ENCODE measurements at regions not wholly inside any gene's neighbourhood (a gene's known extent, or its start where the extent isn't known, plus 50 kb on each side); places are given as distances from the start of the nearest gene placed in this dataset.

- H3K9me1 ChIP-seq (replicated peaks; ENCODE audit: control insufficient read depth, extremely low read depth, insufficient read depth, low read length): no peaks in the 10 kb centered on the region
- no peaks in the 10 kb centered on the region for H3K36me3 ChIP-seq (ENCODE audit: control insufficient read depth in 2 of 2, extremely low read depth in 1 of 2, insufficient read depth in 2 of 2, low read length in 2 of 2)
- no peaks in the 10 kb centered on the region for H3K9me3 ChIP-seq (replicated peaks; ENCODE audit: control insufficient read depth, insufficient read depth, low read length)
- no peak overlapping the region for H3K9ac ChIP-seq (replicated peaks; ENCODE audit: extremely low read depth, insufficient read depth, low read length)
- no peak overlapping the region for H3K4me3 ChIP-seq (replicated peaks in 1 of 3; ENCODE audit: insufficient read depth in 1 of 3, low read depth in 1 of 3, low read length in 3 of 3)
- TF ChIP-seq MYC (IDR thresholded peaks at IDR 0.05; ENCODE audit: low read depth, low read length) (no peak), EZH2 (IDR thresholded peaks at IDR 0.05; ENCODE audit: borderline replicate concordance, low read depth, low read length, severe bottlenecking) (no peak), JUN (IDR thresholded peaks at IDR 0.05; ENCODE audit: borderline replicate concordance, insufficient read depth, insufficient read length, low read depth) (no peak), GATA2 (IDR thresholded peaks at IDR 0.05; ENCODE audit: insufficient read depth, insufficient read length, low read depth, low read length) (no peak), MAX (IDR thresholded peaks at IDR 0.05; ENCODE audit: insufficient read depth, insufficient read length) (no peak), FOS (IDR thresholded peaks at IDR 0.05; ENCODE audit: borderline replicate concordance, insufficient read depth, low read length) (no peak), POLR2A (IDR thresholded peaks at IDR 0.05; ENCODE audit: low read depth, low read length) (no peak), CTCF (IDR thresholded peaks at IDR 0.05; ENCODE audit: extremely low read depth in 1 of 2, insufficient read depth in 1 of 2, low read depth in 1 of 2, low read length in 2 of 2) (no peak), POLR2AphosphoS5 (IDR thresholded peaks at IDR 0.05; ENCODE audit: insufficient read depth, low read depth, low read length) (no peak)
- H3K27ac ChIP-seq (ENCODE audit: insufficient read depth, low read depth, low read length): no peak overlapping the region
- CTCF ChIA-PET: interaction anchor here (0.7 to 2.4 kb wide), 6 partner anchors 9 to 124 kb away, joined by 3 to 9 read pairs (median 3); no protein-coding TSS in a partner anchor
- DNase-seq (ENCODE audit: low read depth, low spot score) (no peak), FAIRE-seq (no peak)
- POLR2A ChIA-PET: interaction anchor here (0.9 kb wide), 1 partner anchor 8 kb away, joined by 3 read pairs; no protein-coding TSS in a partner anchor
- no peak overlapping the region for H3K4me2 ChIP-seq (ENCODE audit: insufficient read depth, low read length)
- intact Hi-C loops (cut with micrococcal nuclease): loop anchor here (2.0 kb wide), 2 partner anchors 37 to 65 kb away; no protein-coding TSS in a partner anchor
- peaks cover 38% of the 10 kb centered on the region for H3K4me1 ChIP-seq (ENCODE audit: control insufficient read depth, extremely low read depth, insufficient read depth, low read length)
- H3K79me2 ChIP-seq (ENCODE audit: control insufficient read depth, insufficient read depth, low read length): no peaks in the 10 kb centered on the region
- H2AFZ ChIP-seq (ENCODE audit: low read depth, low read length): no peak overlapping the region
- no peaks in the 10 kb centered on the region for H4K20me1 ChIP-seq (replicated peaks; ENCODE audit: control insufficient read depth, extremely low read depth, insufficient read depth, low read length)
- BruUV-seq (replicated peaks): no TSS peak
- dilution Hi-C loops (cut with MboI; ENCODE audit: extremely low pct_ligation_motif_present, low sequenced_read_pairs): no loop called here
- no peaks in the 10 kb centered on the region for H3K27me3 ChIP-seq (ENCODE audit: control insufficient read depth in 2 of 2, insufficient read depth in 2 of 2, low read length in 2 of 2)
These were observed 176.3 kb downstream of the ZFP36L2 start for GRCh38 chr2:43049836-43050801.

Data from endothelial cell of umbilical vein (primary cell).